ENCODE measurements at regions not wholly inside any gene's neighbourhood (a gene's known extent, or its start where the extent isn't known, plus 50 kb on each side); places are given as distances from the start of the nearest gene placed in this dataset.

DNA sequence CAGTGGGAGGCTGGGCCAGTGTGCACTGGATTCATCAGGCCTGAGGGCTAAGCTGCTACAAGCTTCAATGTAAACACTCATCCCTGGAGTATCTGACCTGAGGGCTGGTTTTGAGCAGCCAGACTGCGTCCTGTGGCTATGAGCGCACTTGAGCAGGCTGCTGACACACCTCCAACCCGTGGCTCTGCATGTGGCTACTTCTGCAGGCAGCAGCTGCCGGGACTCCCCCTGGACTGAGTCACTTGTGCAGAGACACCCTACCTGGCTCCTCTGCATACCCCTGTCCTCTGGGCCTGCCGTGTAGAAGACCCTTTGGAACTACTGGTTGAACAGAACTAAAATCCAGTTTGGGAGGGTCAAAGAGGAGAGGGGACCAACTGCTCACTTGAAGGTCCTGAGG lies 172.0 kb downstream of the SCP2D1 start:
- DNase-seq (ENCODE audit: extremely low read depth, low read depth): no peak
- TF ChIP-seq, protein P1, sequence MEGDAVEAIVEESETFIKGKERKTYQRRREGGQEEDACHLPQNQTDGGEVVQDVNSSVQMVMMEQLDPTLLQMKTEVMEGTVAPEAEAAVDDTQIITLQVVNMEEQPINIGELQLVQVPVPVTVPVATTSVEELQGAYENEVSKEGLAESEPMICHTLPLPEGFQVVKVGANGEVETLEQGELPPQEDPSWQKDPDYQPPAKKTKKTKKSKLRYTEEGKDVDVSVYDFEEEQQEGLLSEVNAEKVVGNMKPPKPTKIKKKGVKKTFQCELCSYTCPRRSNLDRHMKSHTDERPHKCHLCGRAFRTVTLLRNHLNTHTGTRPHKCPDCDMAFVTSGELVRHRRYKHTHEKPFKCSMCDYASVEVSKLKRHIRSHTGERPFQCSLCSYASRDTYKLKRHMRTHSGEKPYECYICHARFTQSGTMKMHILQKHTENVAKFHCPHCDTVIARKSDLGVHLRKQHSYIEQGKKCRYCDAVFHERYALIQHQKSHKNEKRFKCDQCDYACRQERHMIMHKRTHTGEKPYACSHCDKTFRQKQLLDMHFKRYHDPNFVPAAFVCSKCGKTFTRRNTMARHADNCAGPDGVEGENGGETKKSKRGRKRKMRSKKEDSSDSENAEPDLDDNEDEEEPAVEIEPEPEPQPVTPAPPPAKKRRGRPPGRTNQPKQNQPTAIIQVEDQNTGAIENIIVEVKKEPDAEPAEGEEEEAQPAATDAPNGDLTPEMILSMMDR (IDR thresholded peaks at IDR 0.05; ENCODE audit: low read depth, low read length): no peak

DNA sequence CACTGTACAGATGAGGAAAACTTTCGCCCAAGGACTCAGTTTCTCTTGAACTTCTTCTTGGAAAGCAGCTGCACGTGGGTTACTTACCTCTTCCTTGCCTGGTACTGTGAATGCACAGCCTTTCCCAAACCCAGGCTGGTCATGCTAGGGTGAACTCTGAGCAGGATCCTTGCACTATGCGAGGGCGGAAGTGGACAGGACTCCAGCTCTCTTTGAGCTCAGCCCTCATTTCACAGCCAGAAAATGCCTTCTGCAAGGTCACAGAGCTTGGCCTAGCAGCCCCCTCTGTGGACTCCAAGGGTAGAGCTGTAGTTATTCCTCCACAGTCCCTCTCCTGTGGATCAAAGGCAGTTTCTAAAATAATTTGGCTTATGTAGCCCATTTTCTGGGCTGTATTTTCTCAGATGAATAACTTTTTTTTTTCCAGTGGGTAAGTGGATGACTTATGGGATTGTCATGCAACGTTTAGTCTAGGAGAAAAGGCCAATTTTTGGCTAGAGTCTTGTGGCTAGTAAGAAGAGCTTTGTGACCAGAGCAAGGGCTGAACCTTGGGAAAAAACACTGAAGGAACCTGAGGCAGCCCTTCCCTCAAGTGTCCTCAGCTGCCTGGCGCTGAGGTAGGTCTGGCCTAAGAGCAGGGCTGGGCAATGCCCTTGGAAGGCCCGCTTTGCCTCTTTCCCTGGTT lies 172.7 kb downstream of the SCP2D1 start:
- DNase-seq (ENCODE audit: extremely low read depth, low read depth): no peak
- TF ChIP-seq, protein P1 (IDR thresholded peaks at IDR 0.05; ENCODE audit: low read depth, low read length): no peak

DNA sequence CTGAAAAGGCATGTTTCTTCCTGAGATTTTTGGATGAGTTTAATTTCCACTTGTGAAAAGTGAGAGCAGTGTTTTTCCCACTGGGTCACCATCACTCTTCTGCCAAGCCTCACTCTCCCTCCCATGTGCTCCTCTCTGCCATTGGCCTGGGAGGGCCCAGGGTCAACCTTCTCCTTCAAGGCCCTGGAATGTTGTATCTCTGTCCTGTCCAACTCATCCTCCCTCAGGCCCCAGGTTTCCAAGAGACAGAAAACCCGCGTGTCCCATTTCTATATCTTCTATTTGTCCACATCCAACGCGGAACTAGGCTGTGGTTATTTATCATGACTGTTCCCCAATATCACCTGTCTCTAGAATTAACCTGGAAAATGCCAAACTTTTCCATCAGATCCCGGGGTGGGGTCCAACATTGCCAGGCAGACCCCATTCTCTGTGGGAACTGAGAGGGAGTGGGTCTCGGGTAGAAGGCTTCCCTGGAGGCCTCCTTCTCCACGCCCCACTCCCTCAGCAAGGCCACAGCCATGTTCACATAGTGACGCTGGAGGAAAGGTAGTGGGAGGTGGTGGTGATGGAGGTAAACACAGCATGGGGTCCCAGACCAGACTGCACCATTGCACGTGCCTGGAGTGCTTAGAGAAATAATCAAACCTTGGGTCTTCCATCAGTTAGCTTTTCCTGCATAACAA lies 173.5 kb downstream of the SCP2D1 start:
- TF ChIP-seq, protein P1 (IDR thresholded peaks at IDR 0.05; ENCODE audit: low read depth, low read length): no peak
- DNase-seq (ENCODE audit: extremely low read depth, low read depth): no peak

DNA sequence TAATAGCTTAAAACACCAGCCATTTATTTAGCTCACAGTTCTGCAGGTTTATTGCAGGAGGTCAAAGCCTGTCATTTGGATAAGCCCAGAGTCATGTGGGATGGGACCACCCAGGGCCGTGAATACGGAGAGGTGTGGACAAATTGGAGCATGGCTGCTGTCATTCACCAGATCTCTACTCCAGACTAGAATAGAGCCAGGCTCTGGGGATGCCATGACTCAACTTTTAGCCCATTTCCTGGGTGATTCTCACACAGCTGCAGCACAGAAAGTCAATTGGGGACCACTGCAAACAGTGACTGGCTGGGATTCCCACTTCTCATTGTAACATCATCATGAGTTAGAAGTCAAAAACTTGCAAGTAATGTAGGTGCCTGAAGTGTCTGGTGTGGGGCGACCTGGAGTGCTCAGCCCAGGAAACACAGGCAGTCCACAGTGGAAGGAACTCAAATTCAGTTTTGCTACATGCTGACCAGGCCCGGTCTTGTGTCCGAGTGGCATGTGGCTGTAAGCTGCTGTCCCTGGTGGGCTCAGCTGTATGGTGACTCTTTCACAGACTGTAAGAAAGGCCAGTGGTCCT lies 174.3 kb downstream of the SCP2D1 start:
- TF ChIP-seq, protein P1 (IDR thresholded peaks at IDR 0.05; ENCODE audit: low read depth, low read length): no peak
- DNase-seq (ENCODE audit: extremely low read depth, low read depth): no peak

DNA sequence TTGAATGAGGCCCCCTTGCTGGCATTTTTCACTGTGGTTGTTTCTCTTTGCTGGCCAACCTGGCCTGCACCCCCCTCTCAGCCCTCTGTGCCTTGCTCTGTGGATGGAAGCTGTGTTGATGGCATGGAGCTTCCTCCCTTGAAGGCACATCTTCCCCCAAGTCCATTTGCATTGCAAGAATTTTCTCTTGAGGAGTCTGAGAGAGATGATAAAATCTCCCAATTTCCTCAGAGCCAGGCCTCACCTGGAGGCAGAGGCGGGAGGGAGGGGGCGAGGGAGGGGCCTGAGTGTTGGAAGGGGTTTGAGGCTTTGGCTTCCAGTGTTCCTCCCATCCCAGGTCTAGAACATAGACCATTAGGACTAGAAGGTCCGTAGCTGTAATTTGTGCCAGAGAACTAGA lies 175.1 kb downstream of the SCP2D1 start:
- TF ChIP-seq, protein P1 (IDR thresholded peaks at IDR 0.05; ENCODE audit: low read depth, low read length): no peak
- no peak for DNase-seq (ENCODE audit: extremely low read depth, low read depth)

DNA sequence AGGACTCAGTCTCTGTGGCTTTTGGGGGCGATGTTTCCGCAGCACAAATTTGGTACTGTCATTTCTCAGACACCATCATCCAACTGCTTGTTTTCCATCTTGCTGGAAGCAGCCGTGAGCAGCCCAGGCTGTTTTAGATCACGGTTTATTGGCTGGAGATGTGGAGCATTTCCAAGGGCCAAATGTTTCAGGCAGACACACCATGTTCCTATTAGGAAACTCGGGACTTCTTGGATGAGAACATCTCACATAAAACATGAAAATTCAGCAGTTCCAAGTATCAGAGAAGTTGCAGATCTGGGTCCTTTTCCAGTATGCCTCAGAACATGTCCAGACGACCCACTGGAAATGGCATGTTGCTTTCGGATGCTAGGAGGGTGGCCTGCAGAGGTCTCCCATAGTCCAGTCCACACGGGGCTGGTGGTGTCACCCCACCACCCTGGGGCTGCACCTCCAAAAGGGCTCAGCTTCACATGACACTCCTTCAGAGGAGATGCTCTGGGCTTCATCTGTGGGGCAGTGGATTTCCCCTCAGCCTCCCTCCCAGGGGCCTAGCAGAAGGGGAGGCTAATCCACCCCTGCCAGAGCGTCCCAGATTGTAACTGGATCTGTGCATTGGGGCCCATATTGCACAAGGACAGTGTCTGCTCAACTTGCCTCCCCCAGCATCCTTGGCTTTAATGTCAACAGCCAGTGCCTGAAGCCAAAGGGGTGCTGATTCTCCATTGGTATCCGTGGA lies 176.3 kb downstream of the SCP2D1 start:
- no peak for DNase-seq (ENCODE audit: extremely low read depth, low read depth)
- TF ChIP-seq, protein P1 (IDR thresholded peaks at IDR 0.05; ENCODE audit: low read depth, low read length): no peak
